Gastroesophageal sphincter (tissue), 3 donors: ENCODE measurements at regions not wholly inside any gene's neighbourhood (a gene's known extent, or its start where the extent isn't known, plus 50 kb on each side); places are given as distances from the start of the nearest gene placed in this dataset.

Experiments used
- CTCF ChIP-seq, 4 experiments: fragments of 200-600 bp in 2 of 4; fragments of 450-650 bp in 2 of 4; sonication (generic) in 1 of 4; IDR thresholded peaks; one replicate each; pipeline ENCODE4 v1.5.1; 2017 to 2019; ENCODE audit warnings: antibody characterized with exemption in 4 of 4, mild to moderate bottlenecking in 2 of 4, moderate library complexity in 2 of 4
- EP300 ChIP-seq: sonication (generic); formaldehyde crosslinking; IDR thresholded peaks from one replicate; pipeline ENCODE4 v1.6.1; 2017; ENCODE audit warnings: antibody characterized with exemption, mild to moderate bottlenecking

GRCh38 chr10:36333446-36333845, 691.4 kb upstream of the FZD8 start:
- TF ChIP-seq EP300 (no peak), CTCF (IDR thresholded peaks at IDR 0.05) (no peak)
